ENCODE measurements at regions not wholly inside any gene's neighbourhood (a gene's known extent, or its start where the extent isn't known, plus 50 kb on each side); places are given as distances from the start of the nearest gene placed in this dataset.
A peak's percentile ranks its signal among the peaks of the same experiment; 100 is the strongest.

GRCh38 chr10:28962768-28963167, 285.4 kb downstream of the BAMBI start:
- no peak for DNase-seq (ENCODE audit: low spot score)

- no peak for DNase-seq (ENCODE audit: low spot score)
Observed at GRCh38 chr10:28963539-28964221, 286.4 kb downstream of the BAMBI start.

- no peak for DNase-seq (ENCODE audit: low spot score)
Observed at GRCh38 chr10:28965937-28966336, 288.6 kb downstream of the BAMBI start.

- DNase-seq (ENCODE audit: low spot score), result no peak
Observed at GRCh38 chr10:28967031-28967430, 289.7 kb downstream of the BAMBI start.

GRCh38 chr10:28969413-28969812, 292.1 kb downstream of the BAMBI start:
- DNase-seq (ENCODE audit: low spot score), result no peak

- DNase-seq (ENCODE audit: low spot score), result no peak
Observed at GRCh38 chr10:28970231-28970630, 292.9 kb downstream of the BAMBI start.

GRCh38 chr10:28971255-28971654, 293.9 kb downstream of the BAMBI start:
- DNase-seq (ENCODE audit: low spot score), result no peak

GRCh38 chr10:28971764-28972163, 294.4 kb downstream of the BAMBI start:
- DNase-seq (ENCODE audit: low spot score), result no peak

GRCh38 chr10:28973309-28973972, 296.1 kb downstream of the BAMBI start:
- no peak for DNase-seq (ENCODE audit: low spot score)

GRCh38 chr10:28975891-28976531, 298.7 kb downstream of the BAMBI start:
- DNase-seq (ENCODE audit: low spot score), result peak; percentile 13

- no peak for DNase-seq (ENCODE audit: low spot score)
Observed at GRCh38 chr10:28977518-28977917, 300.2 kb downstream of the BAMBI start.

GRCh38 chr10:28980264-28980663, 302.9 kb downstream of the BAMBI start:
- DNase-seq (ENCODE audit: low spot score), result no peak

- DNase-seq (ENCODE audit: low spot score), result no peak
Observed at GRCh38 chr10:28981007-28981406, 303.7 kb downstream of the BAMBI start.

GRCh38 chr10:28982974-28983373, 305.7 kb downstream of the BAMBI start:
- no peak for DNase-seq (ENCODE audit: low spot score)

GRCh38 chr10:28983799-28984198, 305.1 kb upstream of the LYZL1 start:
- no peak for DNase-seq (ENCODE audit: low spot score)

GRCh38 chr10:28984431-28984830, 304.4 kb upstream of the LYZL1 start:
- peak; percentile 47 for DNase-seq (ENCODE audit: low spot score)

- no peak for DNase-seq (ENCODE audit: low spot score)
Observed at GRCh38 chr10:28985137-28985885, 303.6 kb upstream of the LYZL1 start.

GRCh38 chr10:28986117-28986792, 302.6 kb upstream of the LYZL1 start:
- DNase-seq (ENCODE audit: low spot score), result no peak

GRCh38 chr10:28986856-28987255, 302.0 kb upstream of the LYZL1 start:
- no peak for DNase-seq (ENCODE audit: low spot score)

- no peak for DNase-seq (ENCODE audit: low spot score)
Observed at GRCh38 chr10:28987555-28988320, 301.1 kb upstream of the LYZL1 start.

GRCh38 chr10:28988980-28989379, 299.9 kb upstream of the LYZL1 start:
- no peak for DNase-seq (ENCODE audit: low spot score)

All from Ammon's horn (tissue), 1 donor.